HG02938 (cell line): ENCODE measurements at regions not wholly inside any gene's neighbourhood (a gene's known extent, or its start where the extent isn't known, plus 50 kb on each side); places are given as distances from the start of the nearest gene placed in this dataset.

ENCODE experiments used
- ATAC-seq: cut with Tn5 transposase; IDR thresholded peaks from one replicate; pipeline ENCODE4 v1.9.1; 2021; ENCODE audit warnings: mild to moderate bottlenecking, moderate library complexity; ENCODE audit not compliant: unreplicated experiment

- ATAC-seq: no peak
Observed at GRCh38 chr5:32984851-32985610, 273.9 kb downstream of the NPR3 start.

- ATAC-seq: no peak
Observed at GRCh38 chr5:32989815-32990214, 278.7 kb downstream of the NPR3 start.

GRCh38 chr5:32990593-32991420 is 279.7 kb downstream of the NPR3 start:
- no peak for ATAC-seq

GRCh38 chr5:32991421-32991815 is 280.3 kb downstream of the NPR3 start:
- ATAC-seq: no peak

GRCh38 chr5:32996336-32996735 is 285.2 kb downstream of the NPR3 start:
- ATAC-seq: no peak

- no peak for ATAC-seq
Observed at GRCh38 chr5:33008751-33009418, 297.8 kb downstream of the NPR3 start.

- no peak for ATAC-seq
Observed at GRCh38 chr5:33010846-33011245, 299.7 kb downstream of the NPR3 start.

GRCh38 chr5:33011801-33012200 is 300.7 kb downstream of the NPR3 start:
- ATAC-seq: no peak

GRCh38 chr5:33023649-33024048 is 312.5 kb downstream of the NPR3 start:
- no peak for ATAC-seq

GRCh38 chr5:33032271-33033070 is 321.4 kb downstream of the NPR3 start:
- ATAC-seq: no peak

GRCh38 chr5:33033516-33033915 is 322.4 kb downstream of the NPR3 start:
- ATAC-seq: no peak

GRCh38 chr5:33034777-33035176 is 323.7 kb downstream of the NPR3 start:
- no peak for ATAC-seq

- no peak for ATAC-seq
Observed at GRCh38 chr5:33035851-33036527, 324.9 kb downstream of the NPR3 start.

GRCh38 chr5:33037076-33037475 is 326.0 kb downstream of the NPR3 start:
- no peak for ATAC-seq

GRCh38 chr5:33041586-33041985 is 330.5 kb downstream of the NPR3 start:
- no peak for ATAC-seq

GRCh38 chr5:33043343-33043997 is 332.3 kb downstream of the NPR3 start:
- no peak for ATAC-seq

GRCh38 chr5:33046091-33046490 is 335.0 kb downstream of the NPR3 start:
- no peak for ATAC-seq

- ATAC-seq: no peak
Observed at GRCh38 chr5:33048315-33048714, 337.2 kb downstream of the NPR3 start.

- no peak for ATAC-seq
Observed at GRCh38 chr5:33049298-33049697, 338.2 kb downstream of the NPR3 start.

GRCh38 chr5:33049842-33050241 is 338.7 kb downstream of the NPR3 start:
- ATAC-seq: no peak
